Left hindlimb (tissue), 1 donor: ENCODE measurements at regions not wholly inside any gene's neighbourhood (a gene's known extent, or its start where the extent isn't known, plus 50 kb on each side); places are given as distances from the start of the nearest gene placed in this dataset.
"Not testable (repeated sequence)": the region's sequence is repeated elsewhere in the genome, so short reads cannot be mapped to it uniquely, and the experiment has no call there.

Experiments
- DNase-seq: peaks from one replicate; pipeline ENCODE4 v3.0.0-alpha.2; 2018

GRCh38 chr3:135559802-135560201 is 405.7 kb upstream of the PPP2R3A start:
- no peak for DNase-seq

- DNase-seq, result no peak
These were observed 404.7 kb upstream of the PPP2R3A start for GRCh38 chr3:135560847-135561246.

GRCh38 chr3:135564696-135565095 is 400.8 kb upstream of the PPP2R3A start:
- no peak for DNase-seq

DNA sequence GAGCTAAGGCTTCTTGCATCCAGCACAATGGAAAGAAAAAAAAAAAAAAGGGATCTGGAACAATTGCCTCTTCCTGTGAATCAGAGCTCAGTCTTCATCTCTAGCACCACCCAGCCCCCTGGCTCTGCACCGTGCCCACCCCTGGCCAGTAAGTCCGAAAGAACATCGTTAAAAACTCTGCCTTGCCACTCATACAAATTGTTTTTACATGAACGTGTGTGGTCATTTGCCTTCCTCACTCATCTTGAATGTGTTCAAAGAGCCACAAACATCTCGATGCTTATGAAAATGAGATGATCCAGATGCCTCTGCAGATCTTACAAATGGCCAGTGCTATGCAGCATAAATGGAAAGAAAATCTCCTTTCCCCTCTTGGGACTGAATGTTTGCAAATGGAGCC is 400.0 kb upstream of the PPP2R3A start:
- no peak for DNase-seq

DNA sequence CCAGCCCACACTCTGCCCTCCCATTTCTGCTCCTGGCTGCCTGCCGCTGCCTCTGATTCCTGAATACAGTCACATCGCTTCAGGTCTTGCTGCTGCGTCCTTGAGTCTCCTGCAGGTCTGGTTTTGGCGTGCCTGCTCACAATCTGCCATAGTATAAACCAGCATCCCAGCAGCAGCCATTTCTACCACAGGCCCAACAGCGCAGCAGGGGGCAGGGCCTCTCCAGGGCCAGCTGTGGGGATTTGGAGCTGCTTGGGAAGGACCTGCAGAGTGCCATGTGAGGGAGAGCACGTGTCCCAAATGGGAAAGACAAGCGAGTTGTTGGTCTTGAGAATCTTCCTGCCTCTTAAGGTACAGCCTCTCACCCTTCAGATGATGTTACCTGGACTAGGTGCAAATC is 398.3 kb upstream of the PPP2R3A start:
- DNase-seq, result no peak

DNA sequence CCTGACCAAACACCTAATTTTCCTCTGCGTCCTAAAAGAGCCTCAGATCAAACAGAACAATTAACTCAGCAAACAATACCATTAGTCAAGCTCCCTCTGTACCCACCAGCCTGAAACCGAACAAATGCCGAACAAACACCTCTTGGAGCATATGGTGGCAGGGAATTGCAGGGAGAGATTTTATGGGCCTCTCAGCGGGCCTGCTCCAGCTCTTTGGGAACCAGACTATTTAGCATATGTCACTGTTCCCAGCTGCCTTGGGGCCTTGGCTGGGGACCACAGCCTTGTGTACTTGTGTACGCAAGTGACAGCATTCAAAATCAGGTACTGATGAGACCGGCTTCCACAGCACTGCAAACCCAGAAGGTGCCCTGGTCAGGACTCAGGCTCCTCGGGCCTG is 388.8 kb upstream of the PPP2R3A start:
- DNase-seq, result no peak

- no peak for DNase-seq
These were observed 383.7 kb upstream of the PPP2R3A start for GRCh38 chr3:135581806-135582205.

- no peak for DNase-seq
These were observed 382.7 kb upstream of the PPP2R3A start for GRCh38 chr3:135582800-135583199.

DNA sequence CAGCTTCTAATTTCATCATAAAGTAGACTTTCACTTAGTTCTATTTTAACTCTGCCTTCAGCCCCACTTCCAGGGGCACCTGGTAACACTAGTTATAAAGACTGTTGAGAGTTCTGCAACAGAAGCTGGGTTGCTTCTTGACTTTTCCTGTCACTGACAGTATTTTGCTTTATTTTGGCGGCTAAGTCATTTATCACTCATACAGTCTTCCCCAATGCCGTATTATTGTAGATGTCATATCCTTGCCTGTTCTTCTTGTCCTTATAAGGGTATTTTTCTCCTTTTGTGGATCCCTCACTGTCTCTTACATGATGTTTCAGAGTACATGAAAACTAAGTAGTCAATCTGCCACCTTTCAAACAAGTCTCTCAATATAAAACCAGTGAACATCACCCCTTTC is 369.0 kb upstream of the PPP2R3A start:
- DNase-seq, result no peak

GRCh38 chr3:135597855-135598254 is 367.7 kb upstream of the PPP2R3A start:
- no peak for DNase-seq

GRCh38 chr3:135598597-135598996 is 366.9 kb upstream of the PPP2R3A start:
- DNase-seq, result no peak

DNA sequence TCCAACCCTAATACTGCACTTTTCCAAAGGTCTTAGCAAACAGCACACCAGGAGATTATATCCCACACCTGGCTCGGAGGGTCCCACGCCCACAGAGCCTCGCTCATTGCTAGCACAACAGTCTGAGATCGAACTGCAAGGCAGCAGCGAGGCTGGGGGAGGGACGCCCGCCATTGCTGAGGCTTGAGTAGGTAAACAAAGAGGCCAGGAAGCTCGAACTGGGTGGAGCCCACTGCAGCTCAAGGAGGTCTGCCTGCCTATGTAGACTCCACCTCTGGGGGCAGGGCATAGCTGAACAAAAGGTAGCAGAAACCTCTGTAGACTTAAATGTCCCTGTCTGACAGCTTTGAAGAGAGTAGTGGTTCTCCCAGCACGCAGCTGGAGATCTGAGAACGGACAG is 361.0 kb upstream of the PPP2R3A start:
- DNase-seq, result not testable (repeated sequence)

DNA sequence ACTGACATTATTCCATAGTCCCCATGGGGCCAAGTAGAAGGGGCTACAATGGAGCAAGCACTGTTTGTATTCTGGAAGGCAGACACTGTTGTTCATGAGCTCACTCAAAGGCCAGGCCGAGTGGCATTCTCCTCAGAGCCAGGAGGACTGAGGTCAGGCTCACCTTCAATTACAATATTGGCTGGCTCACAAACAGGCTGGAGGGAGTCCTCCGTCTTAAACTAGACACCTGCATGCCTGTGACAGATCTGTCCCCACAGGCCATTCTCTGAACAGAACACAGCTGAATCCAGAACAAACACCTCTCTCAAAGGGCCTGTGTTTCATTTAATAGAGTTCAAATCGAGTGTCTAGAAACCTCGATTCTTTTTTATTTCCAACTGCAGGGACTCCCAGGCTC is 347.4 kb upstream of the PPP2R3A start:
- DNase-seq, result no peak

- no peak for DNase-seq
These were observed 344.2 kb upstream of the PPP2R3A start for GRCh38 chr3:135621184-135621920.

GRCh38 chr3:135622215-135622614 is 343.3 kb upstream of the PPP2R3A start:
- DNase-seq, result no peak

- DNase-seq, result no peak
These were observed 342.9 kb upstream of the PPP2R3A start for GRCh38 chr3:135622656-135623055.

- DNase-seq, result no peak
These were observed 342.0 kb upstream of the PPP2R3A start for GRCh38 chr3:135623558-135623957.

DNA sequence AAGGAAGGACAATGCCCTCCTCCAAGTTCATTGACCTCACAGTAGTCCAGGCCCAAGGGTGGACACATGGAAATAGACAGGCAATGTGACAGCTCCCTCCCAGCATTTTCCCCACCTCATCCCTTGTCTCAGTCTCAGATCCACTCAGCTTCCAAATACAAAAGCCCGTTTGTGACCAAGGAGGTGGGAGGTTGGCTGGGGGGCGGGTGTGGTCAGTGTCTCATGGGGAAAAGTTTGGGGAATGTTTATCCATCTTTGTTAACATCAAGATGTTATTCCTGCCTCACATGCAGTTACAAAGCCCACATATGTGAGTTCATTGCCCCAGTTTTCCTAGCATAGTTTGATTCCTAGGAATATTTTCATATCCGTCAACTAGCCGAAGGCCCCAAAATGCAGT is 338.5 kb upstream of the PPP2R3A start:
- no peak for DNase-seq

GRCh38 chr3:135629701-135630408 is 335.7 kb upstream of the PPP2R3A start:
- DNase-seq, result no peak

DNA sequence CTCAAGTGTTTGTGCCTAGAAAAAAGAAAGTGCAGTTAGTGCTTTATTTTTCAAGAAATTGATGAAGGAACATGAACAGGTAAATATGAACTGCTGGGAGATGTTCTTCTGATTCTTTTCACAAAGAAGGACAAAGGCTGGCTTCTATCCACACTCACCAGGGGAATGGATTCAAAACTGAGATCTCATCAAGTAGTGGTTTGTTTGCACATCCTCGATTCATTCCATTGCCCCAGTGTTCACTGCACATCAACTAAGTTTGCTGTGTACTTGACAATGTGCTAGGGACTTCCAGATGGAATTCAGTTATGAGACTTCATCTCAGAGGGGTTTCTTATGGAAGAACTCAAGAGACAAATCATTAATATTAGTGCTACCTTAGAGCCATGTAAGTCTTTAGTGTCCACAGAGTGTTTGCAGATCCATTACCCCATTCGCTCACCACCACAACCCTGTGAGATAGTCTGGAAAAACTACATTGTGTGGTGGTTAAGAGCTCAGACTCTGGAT is 332.9 kb upstream of the PPP2R3A start:
- no peak for DNase-seq

DNA sequence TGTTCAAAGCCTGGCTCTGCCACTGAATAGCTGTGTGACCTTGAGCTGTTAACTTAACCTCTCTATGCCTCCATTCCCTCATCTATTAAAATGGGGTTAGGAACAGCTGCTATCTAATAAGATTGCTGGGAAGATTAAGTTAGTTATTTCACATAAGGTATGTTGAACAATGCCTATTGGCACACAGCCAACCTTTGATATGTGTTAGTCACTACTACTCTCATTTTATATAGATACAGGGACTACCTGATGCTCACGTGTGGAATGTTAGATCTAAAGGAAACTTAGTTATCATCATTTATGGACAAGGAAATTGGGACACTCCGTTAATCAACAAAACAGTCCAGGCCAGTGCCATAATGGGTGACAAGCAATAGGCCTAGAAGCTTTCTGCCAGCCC is 332.4 kb upstream of the PPP2R3A start:
- no peak for DNase-seq

DNA sequence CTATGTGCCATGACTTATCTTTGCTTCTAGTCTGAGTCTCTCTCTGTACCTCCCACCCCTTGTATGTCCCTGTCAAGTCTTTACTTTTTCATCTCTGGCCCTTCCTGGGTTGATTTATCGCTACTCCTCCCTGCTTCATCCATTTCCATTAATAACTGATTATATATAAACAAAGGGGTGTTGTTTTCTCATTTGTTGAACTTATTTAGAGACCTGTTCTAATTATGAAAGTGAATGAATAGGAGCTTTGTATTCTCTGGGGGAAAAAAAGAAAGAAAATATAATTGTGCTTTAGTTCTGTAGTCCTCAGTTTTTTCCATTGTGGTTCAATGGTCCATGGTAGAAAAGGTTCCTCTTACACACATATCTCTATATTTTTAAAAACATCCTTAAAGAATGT is 328.9 kb upstream of the PPP2R3A start:
- DNase-seq, result no peak

- no peak for DNase-seq
These were observed 328.5 kb upstream of the PPP2R3A start for GRCh38 chr3:135637013-135637412.

DNA sequence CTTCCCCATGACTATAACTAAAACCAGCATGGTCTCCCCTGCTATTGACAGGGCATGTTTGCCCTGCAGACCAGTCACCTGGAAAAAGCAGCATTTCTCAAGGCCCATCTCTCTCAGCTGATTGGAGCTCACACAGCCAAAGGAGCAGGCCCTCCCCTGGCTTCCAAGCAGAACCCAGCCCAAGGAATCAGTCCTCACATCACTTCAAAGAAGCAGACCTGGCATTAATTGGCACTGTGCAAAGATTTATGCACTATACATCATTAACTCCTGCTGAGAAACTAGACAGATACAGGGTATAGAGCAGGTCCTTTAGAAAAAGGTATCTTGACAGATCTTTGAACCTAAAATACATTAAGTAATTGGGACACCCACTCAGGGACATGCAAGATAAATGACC is 323.8 kb upstream of the PPP2R3A start:
- DNase-seq, result no peak

DNA sequence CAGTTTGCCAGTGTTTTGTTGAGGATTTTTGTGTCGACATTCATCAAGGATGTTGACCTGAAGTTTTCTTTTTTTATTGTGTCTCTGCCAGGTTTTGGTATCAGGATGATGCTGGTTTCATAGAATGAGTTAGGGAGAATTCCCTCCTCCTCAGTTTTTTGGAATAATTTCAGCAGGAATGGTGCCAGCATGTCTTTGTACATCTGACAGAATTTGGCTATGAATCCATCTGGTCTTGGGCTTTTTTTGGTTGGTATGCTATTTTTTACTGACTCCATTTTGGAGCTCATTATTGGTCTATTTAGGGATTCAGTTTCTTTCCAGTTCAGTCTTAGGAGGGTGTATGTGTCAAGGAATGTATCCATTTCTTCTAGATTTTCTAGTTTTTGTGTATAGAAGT is 320.0 kb upstream of the PPP2R3A start:
- DNase-seq, result no peak
